ENCODE measurements at regions not wholly inside any gene's neighbourhood (a gene's known extent, or its start where the extent isn't known, plus 50 kb on each side); places are given as distances from the start of the nearest gene placed in this dataset.

- Histone ChIP-seq H3K27ac (ENCODE audit: low read depth, low read length) (no peak overlapping the region), H3K4me3 (ENCODE audit: low read length in 3 of 3) (no peak overlapping the region), H3K36me3 (ENCODE audit: control insufficient read depth in 3 of 3, insufficient read depth in 3 of 3, low read length in 3 of 3) (no peaks in the 10 kb centered on the region), H3K9me3 (ENCODE audit: control insufficient read depth in 3 of 3, low read length in 3 of 3) (no peaks in the 10 kb centered on the region), H3K4me1 (ENCODE audit: control insufficient read depth in 3 of 3, insufficient read depth in 3 of 3, low read length in 3 of 3) (peaks cover 7 to 14% (median 7%) of the 10 kb centered on the region in 3 donors), H3K9ac (ENCODE audit: low read depth in 1 of 3, low read length in 3 of 3) (no peak overlapping the region), H3K27me3 (ENCODE audit: control insufficient read depth in 3 of 3, insufficient read depth in 3 of 3, low read length in 3 of 3) (no peaks in the 10 kb centered on the region)
Measured at GRCh38 chr12:19572920-19573558, 133.7 kb downstream of the AEBP2 start.

GRCh38 chr12:19573866-19574265 lies 134.6 kb downstream of the AEBP2 start:
- no peaks in the 10 kb centered on the region for H3K27me3 ChIP-seq (ENCODE audit: control insufficient read depth in 3 of 3, insufficient read depth in 3 of 3, low read length in 3 of 3)
- no peak overlapping the region for H3K27ac ChIP-seq (ENCODE audit: low read depth, low read length)
- no peaks in the 10 kb centered on the region for H3K36me3 ChIP-seq (ENCODE audit: control insufficient read depth in 3 of 3, insufficient read depth in 3 of 3, low read length in 3 of 3)
- no peak overlapping the region for H3K9ac ChIP-seq (ENCODE audit: low read depth in 1 of 3, low read length in 3 of 3)
- no peak overlapping the region for H3K4me3 ChIP-seq (ENCODE audit: low read length in 3 of 3)
- H3K4me1 ChIP-seq (ENCODE audit: control insufficient read depth in 3 of 3, insufficient read depth in 3 of 3, low read length in 3 of 3) = peaks cover 7 to 14% (median 7%) of the 10 kb centered on the region in 3 donors
- H3K9me3 ChIP-seq (ENCODE audit: control insufficient read depth in 3 of 3, low read length in 3 of 3) = no peaks in the 10 kb centered on the region

- no peak overlapping the region for H3K9ac ChIP-seq (ENCODE audit: low read depth in 1 of 3, low read length in 3 of 3)
- H3K27me3 ChIP-seq (ENCODE audit: control insufficient read depth in 3 of 3, insufficient read depth in 3 of 3, low read length in 3 of 3) = no peaks in the 10 kb centered on the region
- H3K4me1 ChIP-seq (ENCODE audit: control insufficient read depth in 3 of 3, insufficient read depth in 3 of 3, low read length in 3 of 3) = peaks cover 7 to 14% (median 7%) of the 10 kb centered on the region in 3 donors
- H3K27ac ChIP-seq (ENCODE audit: low read depth, low read length) = no peak overlapping the region
- no peaks in the 10 kb centered on the region for H3K36me3 ChIP-seq (ENCODE audit: control insufficient read depth in 3 of 3, insufficient read depth in 3 of 3, low read length in 3 of 3)
- H3K4me3 ChIP-seq (ENCODE audit: low read length in 3 of 3) = no peak overlapping the region
- no peaks in the 10 kb centered on the region for H3K9me3 ChIP-seq (ENCODE audit: control insufficient read depth in 3 of 3, low read length in 3 of 3)
Measured at GRCh38 chr12:19574601-19575000, 135.3 kb downstream of the AEBP2 start.

DNA sequence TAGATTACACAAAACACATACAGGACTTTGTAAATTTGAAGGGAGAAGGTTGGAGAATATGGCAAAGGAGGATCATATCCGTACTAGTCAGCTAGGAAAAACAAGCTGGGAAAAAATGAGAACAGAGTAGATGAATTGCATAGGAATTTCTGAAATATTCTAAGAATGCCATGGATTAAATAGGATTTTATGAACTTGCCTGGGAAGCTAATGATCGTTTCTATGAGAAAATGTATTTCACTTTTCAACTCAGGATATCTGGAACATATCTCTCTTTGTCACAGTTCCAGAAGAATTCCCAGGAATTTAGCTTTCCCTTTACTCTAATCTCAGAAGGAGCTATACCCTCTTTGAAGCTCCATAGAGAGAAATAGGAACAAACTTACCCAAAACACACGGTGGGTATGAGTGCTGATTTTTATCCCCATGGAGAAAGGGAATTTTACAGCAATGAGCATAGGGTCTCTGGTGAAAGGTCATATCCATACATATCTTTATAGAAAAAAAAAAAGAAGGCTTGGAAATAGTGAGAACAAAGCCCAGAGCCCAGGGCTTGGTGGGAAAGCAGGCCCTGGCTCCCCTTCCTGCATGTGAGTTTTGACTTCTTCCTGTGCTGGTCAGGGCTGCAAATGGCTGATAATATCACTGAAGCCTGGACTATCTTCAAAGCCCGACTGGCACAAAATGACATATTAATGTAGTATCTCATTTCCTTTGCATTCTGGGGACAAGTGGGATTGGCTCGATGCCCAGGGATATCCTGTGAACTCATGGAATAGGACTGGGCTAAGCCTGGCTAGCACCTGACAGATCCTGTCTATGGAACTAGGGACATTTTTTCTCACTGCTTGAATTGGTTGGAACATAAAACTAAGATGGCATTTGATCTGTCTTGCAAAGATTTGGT lies 136.3 kb downstream of the AEBP2 start:
- no peak overlapping the region for H3K27ac ChIP-seq (ENCODE audit: low read depth, low read length)
- H3K36me3 ChIP-seq (ENCODE audit: control insufficient read depth in 3 of 3, insufficient read depth in 3 of 3, low read length in 3 of 3) = no peaks in the 10 kb centered on the region
- no peak overlapping the region for H3K4me3 ChIP-seq (ENCODE audit: low read length in 3 of 3)
- H3K9ac ChIP-seq (ENCODE audit: low read depth in 1 of 3, low read length in 3 of 3) = no peak overlapping the region
- no peaks in the 10 kb centered on the region for H3K9me3 ChIP-seq (ENCODE audit: control insufficient read depth in 3 of 3, low read length in 3 of 3)
- H3K27me3 ChIP-seq (ENCODE audit: control insufficient read depth in 3 of 3, insufficient read depth in 3 of 3, low read length in 3 of 3) = no peaks in the 10 kb centered on the region
- H3K4me1 ChIP-seq (ENCODE audit: control insufficient read depth in 3 of 3, insufficient read depth in 3 of 3, low read length in 3 of 3) = peaks cover 7 to 14% (median 7%) of the 10 kb centered on the region in 3 donors

DNA sequence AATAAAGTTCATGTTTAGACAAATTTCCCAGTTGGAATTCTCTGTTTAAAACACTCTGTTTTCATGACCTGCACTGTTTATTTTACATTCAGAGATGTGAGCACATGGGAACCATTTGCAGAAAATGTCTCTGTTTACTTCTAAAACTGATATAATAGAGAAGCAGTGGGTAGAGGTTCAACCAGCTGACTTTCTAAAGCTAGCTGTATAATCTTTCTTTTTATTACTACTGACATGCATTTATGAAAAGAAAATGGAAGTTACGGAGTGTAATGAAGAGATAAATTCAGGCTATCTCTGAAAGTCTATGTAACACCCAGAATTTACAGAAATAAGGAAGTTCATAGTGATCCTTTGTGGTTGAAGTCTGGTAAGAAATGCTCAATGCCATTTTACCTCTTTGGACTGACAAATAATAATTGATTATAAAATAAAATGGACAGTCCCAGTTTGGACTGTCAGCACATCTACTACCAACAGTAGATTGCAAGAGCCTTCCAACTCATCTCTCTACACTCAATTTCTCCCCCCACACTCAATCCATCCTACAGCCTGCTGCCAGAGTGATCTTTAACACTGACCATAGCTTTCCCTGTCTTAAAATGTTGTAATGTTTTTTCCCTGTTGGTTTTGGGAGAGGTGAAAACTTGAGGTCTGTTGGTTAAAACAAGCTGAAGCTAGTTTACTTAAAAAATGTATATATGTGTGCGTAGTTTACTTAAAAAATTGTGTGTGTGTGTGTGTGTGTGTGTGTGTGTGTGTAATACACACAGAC lies 137.4 kb downstream of the AEBP2 start:
- H3K27me3 ChIP-seq (ENCODE audit: control insufficient read depth in 3 of 3, insufficient read depth in 3 of 3, low read length in 3 of 3) = no peaks in the 10 kb centered on the region
- H3K9me3 ChIP-seq (ENCODE audit: control insufficient read depth in 3 of 3, low read length in 3 of 3) = no peaks in the 10 kb centered on the region
- no peak overlapping the region for H3K9ac ChIP-seq (ENCODE audit: low read depth in 1 of 3, low read length in 3 of 3)
- H3K27ac ChIP-seq (ENCODE audit: low read depth, low read length) = no peak overlapping the region
- H3K36me3 ChIP-seq (ENCODE audit: control insufficient read depth in 3 of 3, insufficient read depth in 3 of 3, low read length in 3 of 3) = no peaks in the 10 kb centered on the region
- H3K4me1 ChIP-seq (ENCODE audit: control insufficient read depth in 3 of 3, insufficient read depth in 3 of 3, low read length in 3 of 3) = peaks cover 7 to 14% (median 7%) of the 10 kb centered on the region in 3 donors
- no peak overlapping the region for H3K4me3 ChIP-seq (ENCODE audit: low read length in 3 of 3)

DNA sequence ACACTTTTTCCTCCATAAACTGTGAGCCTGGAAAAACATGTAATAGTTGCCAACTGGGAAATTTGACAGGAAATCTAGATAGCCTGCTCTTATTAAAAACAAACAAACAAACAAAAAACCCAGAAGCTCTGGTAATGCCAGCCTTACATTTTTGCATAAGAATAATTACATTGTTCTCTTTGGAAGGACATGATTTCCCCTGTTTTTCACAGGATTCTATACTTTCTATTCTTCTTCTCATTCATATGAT lies 137.9 kb downstream of the AEBP2 start:
- H3K4me3 ChIP-seq (ENCODE audit: low read length in 3 of 3) = no peak overlapping the region
- peaks cover 7 to 14% (median 7%) of the 10 kb centered on the region in 3 donors for H3K4me1 ChIP-seq (ENCODE audit: control insufficient read depth in 3 of 3, insufficient read depth in 3 of 3, low read length in 3 of 3)
- H3K36me3 ChIP-seq (ENCODE audit: control insufficient read depth in 3 of 3, insufficient read depth in 3 of 3, low read length in 3 of 3) = no peaks in the 10 kb centered on the region
- H3K9ac ChIP-seq (ENCODE audit: low read depth in 1 of 3, low read length in 3 of 3) = no peak overlapping the region
- peaks cover 0 to 4% (median 2%) of the 10 kb centered on the region in 3 donors for H3K9me3 ChIP-seq (ENCODE audit: control insufficient read depth in 3 of 3, low read length in 3 of 3)
- no peaks in the 10 kb centered on the region for H3K27me3 ChIP-seq (ENCODE audit: control insufficient read depth in 3 of 3, insufficient read depth in 3 of 3, low read length in 3 of 3)
- no peak overlapping the region for H3K27ac ChIP-seq (ENCODE audit: low read depth, low read length)

DNA sequence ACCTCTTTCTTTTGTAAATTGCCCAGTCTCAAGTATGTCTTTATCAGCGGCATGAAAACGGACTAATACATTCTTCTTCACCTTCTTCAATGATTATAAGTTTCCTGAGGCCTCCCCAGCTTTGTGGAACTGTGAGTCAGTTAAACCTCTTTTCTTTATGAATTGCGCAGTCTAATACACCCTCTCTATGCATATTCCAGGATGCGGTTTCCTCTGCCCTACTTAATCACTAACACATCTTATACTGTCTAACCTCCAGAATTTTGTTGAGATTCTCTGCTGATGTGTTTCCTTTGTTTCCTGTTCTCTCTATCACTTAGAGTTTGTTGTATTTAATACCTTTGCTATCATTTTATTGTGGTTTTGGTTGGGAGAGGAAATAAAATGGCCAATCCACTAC lies 145.4 kb downstream of the AEBP2 start:
- Histone ChIP-seq H3K36me3 (ENCODE audit: control insufficient read depth in 3 of 3, insufficient read depth in 3 of 3, low read length in 3 of 3) (no peaks in the 10 kb centered on the region), H3K4me3 (ENCODE audit: low read length in 3 of 3) (no peak overlapping the region), H3K9ac (ENCODE audit: low read depth in 1 of 3, low read length in 3 of 3) (no peak overlapping the region), H3K27ac (ENCODE audit: low read depth, low read length) (no peak overlapping the region), H3K9me3 (ENCODE audit: control insufficient read depth in 3 of 3, low read length in 3 of 3) (peaks cover 0 to 7% (median 2%) of the 10 kb centered on the region in 3 donors), H3K4me1 (ENCODE audit: control insufficient read depth in 3 of 3, insufficient read depth in 3 of 3, low read length in 3 of 3) (no peaks in the 10 kb centered on the region), H3K27me3 (ENCODE audit: control insufficient read depth in 3 of 3, insufficient read depth in 3 of 3, low read length in 3 of 3) (no peaks in the 10 kb centered on the region)

DNA sequence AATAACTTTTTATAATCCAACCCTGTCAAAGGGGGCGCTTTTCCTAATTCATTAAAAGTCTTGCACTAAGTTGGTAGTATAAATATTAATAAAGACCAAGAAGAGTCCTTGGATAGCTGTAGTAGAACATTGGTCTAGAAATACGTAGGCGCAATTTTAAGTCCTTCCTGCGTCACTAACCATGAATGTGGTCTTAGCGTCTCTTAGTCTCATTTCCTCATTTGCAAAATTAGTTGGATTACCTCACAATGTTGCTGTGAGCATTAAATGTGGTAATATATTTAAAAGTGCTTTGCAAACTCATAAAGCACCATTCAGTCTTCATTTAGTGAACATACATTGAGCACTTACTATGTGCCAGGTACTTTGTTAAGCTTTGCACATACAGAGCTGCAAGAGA lies 149.7 kb downstream of the AEBP2 start:
- H3K27ac ChIP-seq (ENCODE audit: low read depth, low read length) = no peak overlapping the region
- H3K36me3 ChIP-seq (ENCODE audit: control insufficient read depth in 3 of 3, insufficient read depth in 3 of 3, low read length in 3 of 3) = no peaks in the 10 kb centered on the region
- H3K9me3 ChIP-seq (ENCODE audit: control insufficient read depth in 3 of 3, low read length in 3 of 3) = no peaks in the 10 kb centered on the region
- no peaks in the 10 kb centered on the region for H3K27me3 ChIP-seq (ENCODE audit: control insufficient read depth in 3 of 3, insufficient read depth in 3 of 3, low read length in 3 of 3)
- H3K4me1 ChIP-seq (ENCODE audit: control insufficient read depth in 3 of 3, insufficient read depth in 3 of 3, low read length in 3 of 3) = no peaks in the 10 kb centered on the region
- no peak overlapping the region for H3K4me3 ChIP-seq (ENCODE audit: low read length in 3 of 3)
- no peak overlapping the region for H3K9ac ChIP-seq (ENCODE audit: low read depth in 1 of 3, low read length in 3 of 3)

GRCh38 chr12:19591951-19592350 lies 152.7 kb downstream of the AEBP2 start:
- no peaks in the 10 kb centered on the region for H3K9me3 ChIP-seq (ENCODE audit: control insufficient read depth in 3 of 3, low read length in 3 of 3)

More at GRCh38 chr12:19591951-19592350, 152.7 kb downstream of the AEBP2 start:
- H3K27me3 ChIP-seq (ENCODE audit: control insufficient read depth in 3 of 3, insufficient read depth in 3 of 3, low read length in 3 of 3) = no peaks in the 10 kb centered on the region
- H3K27ac ChIP-seq (ENCODE audit: low read depth, low read length) = no peak overlapping the region
- H3K9ac ChIP-seq (ENCODE audit: low read depth in 1 of 3, low read length in 3 of 3) = no peak overlapping the region
- H3K4me3 ChIP-seq (ENCODE audit: low read length in 3 of 3) = no peak overlapping the region
- no peaks in the 10 kb centered on the region for H3K36me3 ChIP-seq (ENCODE audit: control insufficient read depth in 3 of 3, insufficient read depth in 3 of 3, low read length in 3 of 3)
- no peaks in the 10 kb centered on the region for H3K4me1 ChIP-seq (ENCODE audit: control insufficient read depth in 3 of 3, insufficient read depth in 3 of 3, low read length in 3 of 3)

Measured in skeletal muscle tissue (tissue), 3 donors.